Peyer's patch (tissue), 4 donors: ENCODE measurements at regions not wholly inside any gene's neighbourhood (a gene's known extent, or its start where the extent isn't known, plus 50 kb on each side); places are given as distances from the start of the nearest gene placed in this dataset.
"Not testable (repeated sequence)": the region's sequence is repeated elsewhere in the genome, so short reads cannot be mapped to it uniquely, and the experiment has no call there.

Experiments
- DNase-seq, 3 donors: peaks; one replicate each; pipeline ENCODE4 v3.0.0-alpha.2; 2017 to 2019
- H3K27ac ChIP-seq, 4 donors: fragments of 200-600 bp; sonication (generic); one replicate each; pipeline ENCODE4 v1.5.1; 2016 to 2019
- H3K27me3 ChIP-seq, 2 donors: fragments of 200-600 bp; sonication (generic); one replicate each; pipeline ENCODE4 v1.5.1; 2019
- H3K36me3 ChIP-seq, 3 donors: fragments of 200-600 bp; sonication (generic); one replicate each; pipeline ENCODE4 v1.5.1; 2016 to 2019
- H3K4me1 ChIP-seq, 4 donors: fragments of 200-600 bp; sonication (generic); one replicate each; pipeline ENCODE4 v1.5.1; 2016 to 2019
- H3K4me3 ChIP-seq, 4 donors: fragments of 200-600 bp; sonication (generic); 1 replicate in 3 of 4; 2 replicates in 1 of 4; pipeline ENCODE4 v1.5.1; 2016 to 2019; ENCODE audit warnings: mild to moderate bottlenecking in 1 of 4
- H3K9me3 ChIP-seq, 4 donors: fragments of 200-600 bp; sonication (generic); one replicate each; pipeline ENCODE4 v1.5.1; 2016 to 2019; ENCODE audit warnings: mild to moderate bottlenecking in 1 of 4
- CTCF ChIP-seq, 6 experiments: fragments of 450-650 bp in 4 of 6; fragments of 200-600 bp in 2 of 6; sonication (generic) in 1 of 6; IDR thresholded peaks; one replicate each; pipeline ENCODE4 v1.5.1; 2017 to 2019; ENCODE audit warnings: antibody characterized with exemption in 6 of 6, mild to moderate bottlenecking in 3 of 6, moderate library complexity in 1 of 6
- POLR2A ChIP-seq, 2 donors: fragments of 450-650 bp; IDR thresholded peaks; one replicate each; pipeline ENCODE4 v1.5.1; 2017; ENCODE audit warnings: antibody characterized with exemption in 2 of 2, mild to moderate bottlenecking in 2 of 2, moderate library complexity in 2 of 2

GRCh38 chr4:15164571-15164970 lies 162.3 kb downstream of the CPEB2 start:
- no peaks in the 10 kb centered on the region for H3K27me3 ChIP-seq
- H3K4me3 ChIP-seq, result no peak overlapping the region
- no peaks in the 10 kb centered on the region for H3K36me3 ChIP-seq
- TF ChIP-seq CTCF (IDR thresholded peaks at IDR 0.05) (no peak), POLR2A (IDR thresholded peaks at IDR 0.05) (no peak)
- H3K27ac ChIP-seq, result no peak overlapping the region
- no peak for DNase-seq
- H3K9me3 ChIP-seq, result no peaks in the 10 kb centered on the region
- H3K4me1 ChIP-seq, result no peaks in the 10 kb centered on the region

- Histone ChIP-seq H3K4me3 (no peak overlapping the region), H3K27ac (no peak overlapping the region), H3K4me1 (no peaks in the 10 kb centered on the region), H3K27me3 (no peaks in the 10 kb centered on the region), H3K36me3 (no peaks in the 10 kb centered on the region), H3K9me3 (no peaks in the 10 kb centered on the region)
- DNase-seq, result no peak
- TF ChIP-seq CTCF (IDR thresholded peaks at IDR 0.05) (no peak), POLR2A (IDR thresholded peaks at IDR 0.05) (no peak)
Observed at GRCh38 chr4:15167743-15168142, 165.5 kb downstream of the CPEB2 start.

GRCh38 chr4:15168759-15169158 lies 166.5 kb downstream of the CPEB2 start:
- TF ChIP-seq POLR2A (IDR thresholded peaks at IDR 0.05) (no peak), CTCF (IDR thresholded peaks at IDR 0.05) (no peak)
- DNase-seq, result no peak
- Histone ChIP-seq H3K4me3 (no peak overlapping the region), H3K27me3 (no peaks in the 10 kb centered on the region), H3K4me1 (no peaks in the 10 kb centered on the region), H3K27ac (no peak overlapping the region), H3K9me3 (no peaks in the 10 kb centered on the region), H3K36me3 (no peaks in the 10 kb centered on the region)

GRCh38 chr4:15171725-15172124 lies 169.4 kb downstream of the CPEB2 start:
- no peak for DNase-seq
- H3K27me3 ChIP-seq, result no peaks in the 10 kb centered on the region
- no peaks in the 10 kb centered on the region for H3K9me3 ChIP-seq
- H3K36me3 ChIP-seq, result no peaks in the 10 kb centered on the region
- no peak overlapping the region for H3K4me3 ChIP-seq
- no peaks in the 10 kb centered on the region for H3K4me1 ChIP-seq
- TF ChIP-seq CTCF (IDR thresholded peaks at IDR 0.05) (no peak), POLR2A (IDR thresholded peaks at IDR 0.05) (no peak)
- H3K27ac ChIP-seq, result no peak overlapping the region

GRCh38 chr4:15173251-15173650 lies 171.0 kb downstream of the CPEB2 start:
- no peaks in the 10 kb centered on the region for H3K9me3 ChIP-seq
- TF ChIP-seq POLR2A (IDR thresholded peaks at IDR 0.05) (no peak), CTCF (IDR thresholded peaks at IDR 0.05) (no peak)
- no peaks in the 10 kb centered on the region for H3K4me1 ChIP-seq
- no peaks in the 10 kb centered on the region for H3K36me3 ChIP-seq
- H3K27ac ChIP-seq, result no peak overlapping the region
- no peak for DNase-seq
- no peaks in the 10 kb centered on the region for H3K27me3 ChIP-seq
- H3K4me3 ChIP-seq, result no peak overlapping the region

- not testable (repeated sequence) for DNase-seq, H3K9me3 ChIP-seq
Observed at GRCh38 chr4:15174168-15174567, 171.9 kb downstream of the CPEB2 start.

GRCh38 chr4:15179842-15180241 lies 177.6 kb downstream of the CPEB2 start:
- H3K27ac ChIP-seq, H3K4me1 ChIP-seq, H3K4me3 ChIP-seq, H3K36me3 ChIP-seq, H3K27me3 ChIP-seq, H3K9me3 ChIP-seq, DNase-seq: not testable (repeated sequence)

More at GRCh38 chr4:15174168-15174567, 171.9 kb downstream of the CPEB2 start:
- H3K4me3 ChIP-seq, H3K36me3 ChIP-seq, H3K27me3 ChIP-seq, H3K4me1 ChIP-seq, H3K27ac ChIP-seq: not testable (repeated sequence)
